ENCODE measurements at regions not wholly inside any gene's neighbourhood (a gene's known extent, or its start where the extent isn't known, plus 50 kb on each side); places are given as distances from the start of the nearest gene placed in this dataset.

DNA sequence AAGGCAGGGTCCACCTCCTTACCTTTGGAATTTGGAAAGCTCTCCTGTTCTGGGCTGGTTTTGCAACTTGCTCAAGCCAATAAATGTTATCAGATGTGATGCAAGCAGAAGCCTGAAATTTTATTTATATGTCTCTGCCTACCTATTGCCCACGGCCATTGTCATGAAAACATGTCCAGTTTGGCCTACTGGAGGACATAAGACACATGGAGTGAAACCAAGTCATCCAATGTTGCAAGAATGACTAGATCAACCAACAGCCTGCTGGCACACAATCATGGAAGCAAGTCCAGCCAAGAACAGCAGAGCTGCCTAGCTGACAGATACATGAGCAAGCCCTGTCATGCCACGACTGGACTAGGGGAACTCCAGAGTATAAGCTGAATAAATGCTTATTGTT, 56.7 kb upstream of the IRAK1BP1 start:
- Histone ChIP-seq H3K4me2 (ENCODE audit: low read length) (no peak overlapping the region), H3F3A (ENCODE audit: control insufficient read depth, insufficient read depth) (no peaks in the 10 kb centered on the region), H3K79me2 (ENCODE audit: control insufficient read depth, low read length) (no peaks in the 10 kb centered on the region), H3K36me3 (ENCODE audit: control insufficient read depth, low read length) (no peaks in the 10 kb centered on the region), H3K4me3 (ENCODE audit: low read length) (no peak overlapping the region), H3K9me3 (ENCODE audit: control insufficient read depth, insufficient read depth, low read length) (no peaks in the 10 kb centered on the region), H4K20me1 (ENCODE audit: control insufficient read depth, insufficient read depth, low read depth, low read length) (no peaks in the 10 kb centered on the region), H3K27ac (ENCODE audit: low read depth, low read length) (no peak overlapping the region), H3K27me3 (ENCODE audit: control insufficient read depth, low read length) (no peaks in the 10 kb centered on the region), H3K4me1 (ENCODE audit: control insufficient read depth, low read length) (no peaks in the 10 kb centered on the region), H3K9me2 (replicated peaks; ENCODE audit: control insufficient read depth, low read length) (no peaks in the 10 kb centered on the region)
- TF ChIP-seq, protein P1, sequence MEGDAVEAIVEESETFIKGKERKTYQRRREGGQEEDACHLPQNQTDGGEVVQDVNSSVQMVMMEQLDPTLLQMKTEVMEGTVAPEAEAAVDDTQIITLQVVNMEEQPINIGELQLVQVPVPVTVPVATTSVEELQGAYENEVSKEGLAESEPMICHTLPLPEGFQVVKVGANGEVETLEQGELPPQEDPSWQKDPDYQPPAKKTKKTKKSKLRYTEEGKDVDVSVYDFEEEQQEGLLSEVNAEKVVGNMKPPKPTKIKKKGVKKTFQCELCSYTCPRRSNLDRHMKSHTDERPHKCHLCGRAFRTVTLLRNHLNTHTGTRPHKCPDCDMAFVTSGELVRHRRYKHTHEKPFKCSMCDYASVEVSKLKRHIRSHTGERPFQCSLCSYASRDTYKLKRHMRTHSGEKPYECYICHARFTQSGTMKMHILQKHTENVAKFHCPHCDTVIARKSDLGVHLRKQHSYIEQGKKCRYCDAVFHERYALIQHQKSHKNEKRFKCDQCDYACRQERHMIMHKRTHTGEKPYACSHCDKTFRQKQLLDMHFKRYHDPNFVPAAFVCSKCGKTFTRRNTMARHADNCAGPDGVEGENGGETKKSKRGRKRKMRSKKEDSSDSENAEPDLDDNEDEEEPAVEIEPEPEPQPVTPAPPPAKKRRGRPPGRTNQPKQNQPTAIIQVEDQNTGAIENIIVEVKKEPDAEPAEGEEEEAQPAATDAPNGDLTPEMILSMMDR (IDR thresholded peaks at IDR 0.05; ENCODE audit: low read depth, low read length, poor library complexity, severe bottlenecking): no peak
- no peak for TF ChIP-seq EZH2phosphoT487 (IDR thresholded peaks at IDR 0.05; ENCODE audit: borderline replicate concordance, low read length)

All from DOHH2 (cell line).